ENCODE measurements at regions not wholly inside any gene's neighbourhood (a gene's known extent, or its start where the extent isn't known, plus 50 kb on each side); places are given as distances from the start of the nearest gene placed in this dataset.
"Not testable (repeated sequence)": the region's sequence is repeated elsewhere in the genome, so short reads cannot be mapped to it uniquely, and the experiment has no call there.

- DNase-seq (ENCODE audit: extremely low spot score in 2 of 2): no peak
Measured at GRCh38 chr16:85517154-85517553, 96.0 kb upstream of the GSE1 start.

GRCh38 chr16:85517563-85518179, 95.5 kb upstream of the GSE1 start:
- DNase-seq (ENCODE audit: extremely low spot score in 2 of 2): no peak
- Histone ChIP-seq H3K4me3 (no peak overlapping the region), H3K36me3 (no peaks in the 10 kb centered on the region), H3K9me3 (no peaks in the 10 kb centered on the region), H3K27ac (no peak overlapping the region), H3K4me1 (peaks cover 56% of the 10 kb centered on the region), H3K27me3 (no peaks in the 10 kb centered on the region)
- TF ChIP-seq CTCF (IDR thresholded peaks at IDR 0.05) (no peak), POLR2AphosphoS5 (IDR thresholded peaks at IDR 0.05; ENCODE audit: insufficient read depth in 1 of 2, low read depth in 1 of 2) (no peak), POLR2A (IDR thresholded peaks at IDR 0.05) (no peak)
- intact Hi-C loops (cut with DNase I): no loop called here

More at GRCh38 chr16:85517154-85517553, 96.0 kb upstream of the GSE1 start:
- H3K4me3 ChIP-seq: no peak overlapping the region
- no peak overlapping the region for H3K27ac ChIP-seq
- no peaks in the 10 kb centered on the region for H3K27me3 ChIP-seq
- intact Hi-C loops (cut with DNase I): no loop called here
- H3K4me1 ChIP-seq: peaks cover 51% of the 10 kb centered on the region
- no peaks in the 10 kb centered on the region for H3K9me3 ChIP-seq
- no peak for TF ChIP-seq CTCF (IDR thresholded peaks at IDR 0.05)
- no peak for TF ChIP-seq POLR2A (IDR thresholded peaks at IDR 0.05)
- no peak for TF ChIP-seq POLR2AphosphoS5 (IDR thresholded peaks at IDR 0.05; ENCODE audit: insufficient read depth in 1 of 2, low read depth in 1 of 2)
- H3K36me3 ChIP-seq: no peaks in the 10 kb centered on the region

GRCh38 chr16:85518398-85519049, 94.6 kb upstream of the GSE1 start:
- H3K4me3 ChIP-seq: no peak overlapping the region
- intact Hi-C loops (cut with DNase I): no loop called here
- no peaks in the 10 kb centered on the region for H3K9me3 ChIP-seq
- no peaks in the 10 kb centered on the region for H3K36me3 ChIP-seq
- H3K27ac ChIP-seq: no peak overlapping the region
- TF ChIP-seq POLR2A (IDR thresholded peaks at IDR 0.05) (no peak), POLR2AphosphoS5 (IDR thresholded peaks at IDR 0.05; ENCODE audit: insufficient read depth in 1 of 2, low read depth in 1 of 2) (no peak), CTCF (IDR thresholded peaks at IDR 0.05) (no peak)
- DNase-seq (ENCODE audit: extremely low spot score in 2 of 2): no peak
- H3K4me1 ChIP-seq: peaks cover 61% of the 10 kb centered on the region
- H3K27me3 ChIP-seq: no peaks in the 10 kb centered on the region

GRCh38 chr16:85519050-85519440, 94.1 kb upstream of the GSE1 start:
- H3K27ac ChIP-seq; H3K36me3 ChIP-seq; DNase-seq (ENCODE audit: extremely low spot score in 2 of 2); intact Hi-C loops (cut with DNase I); H3K4me3 ChIP-seq; H3K9me3 ChIP-seq; H3K27me3 ChIP-seq: not testable (repeated sequence)
- H3K4me1 ChIP-seq: peaks cover 61% of the 10 kb centered on the region

- TF ChIP-seq POLR2AphosphoS5 (IDR thresholded peaks at IDR 0.05; ENCODE audit: insufficient read depth in 1 of 2, low read depth in 1 of 2) (no peak), CTCF (IDR thresholded peaks at IDR 0.05) (no peak), POLR2A (IDR thresholded peaks at IDR 0.05) (no peak)
- no peaks in the 10 kb centered on the region for H3K9me3 ChIP-seq
- no peaks in the 10 kb centered on the region for H3K27me3 ChIP-seq
- peaks cover 61% of the 10 kb centered on the region for H3K4me1 ChIP-seq
- no peak overlapping the region for H3K4me3 ChIP-seq
- intact Hi-C loops (cut with DNase I): no loop called here
- no peak overlapping the region for H3K27ac ChIP-seq
- no peaks in the 10 kb centered on the region for H3K36me3 ChIP-seq
- DNase-seq (ENCODE audit: extremely low spot score in 2 of 2): no peak
Measured at GRCh38 chr16:85519540-85520231, 93.4 kb upstream of the GSE1 start.

Measured in vagina (tissue), 2 donors.